ENCODE measurements at regions not wholly inside any gene's neighbourhood (a gene's known extent, or its start where the extent isn't known, plus 50 kb on each side); places are given as distances from the start of the nearest gene placed in this dataset.

DNA sequence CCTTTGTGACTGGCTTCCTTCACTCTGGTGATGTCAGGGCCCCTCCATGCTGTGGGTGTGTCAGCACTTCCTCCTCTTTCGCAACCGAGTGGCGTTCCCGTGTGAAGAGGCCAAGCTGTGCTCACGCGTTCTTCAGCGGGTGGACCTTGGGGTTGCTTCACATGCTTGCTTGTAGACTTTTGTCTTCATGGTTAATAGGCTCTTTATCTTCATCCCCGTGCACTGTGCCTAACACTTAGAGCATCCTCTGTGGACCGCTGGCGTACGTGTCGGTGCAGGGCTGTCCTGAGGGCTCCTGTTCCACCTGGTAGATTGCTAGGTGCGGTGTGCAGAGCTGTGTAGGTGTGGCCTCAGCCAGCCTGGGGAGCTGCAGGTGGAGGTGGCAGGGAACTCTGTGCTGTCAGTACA, 182.3 kb downstream of the OR4M2 start:
- no peak for TF ChIP-seq ZNF549 (tag by site-specific recombination; IDR thresholded peaks at IDR 0.05)
- TF ChIP-seq TCF7L2 (IDR thresholded peaks at IDR 0.05; ENCODE audit: borderline replicate concordance, low read depth, low read length): no peak
- TF ChIP-seq, protein P1, sequence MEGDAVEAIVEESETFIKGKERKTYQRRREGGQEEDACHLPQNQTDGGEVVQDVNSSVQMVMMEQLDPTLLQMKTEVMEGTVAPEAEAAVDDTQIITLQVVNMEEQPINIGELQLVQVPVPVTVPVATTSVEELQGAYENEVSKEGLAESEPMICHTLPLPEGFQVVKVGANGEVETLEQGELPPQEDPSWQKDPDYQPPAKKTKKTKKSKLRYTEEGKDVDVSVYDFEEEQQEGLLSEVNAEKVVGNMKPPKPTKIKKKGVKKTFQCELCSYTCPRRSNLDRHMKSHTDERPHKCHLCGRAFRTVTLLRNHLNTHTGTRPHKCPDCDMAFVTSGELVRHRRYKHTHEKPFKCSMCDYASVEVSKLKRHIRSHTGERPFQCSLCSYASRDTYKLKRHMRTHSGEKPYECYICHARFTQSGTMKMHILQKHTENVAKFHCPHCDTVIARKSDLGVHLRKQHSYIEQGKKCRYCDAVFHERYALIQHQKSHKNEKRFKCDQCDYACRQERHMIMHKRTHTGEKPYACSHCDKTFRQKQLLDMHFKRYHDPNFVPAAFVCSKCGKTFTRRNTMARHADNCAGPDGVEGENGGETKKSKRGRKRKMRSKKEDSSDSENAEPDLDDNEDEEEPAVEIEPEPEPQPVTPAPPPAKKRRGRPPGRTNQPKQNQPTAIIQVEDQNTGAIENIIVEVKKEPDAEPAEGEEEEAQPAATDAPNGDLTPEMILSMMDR (tag by site-specific recombination; IDR thresholded peaks at IDR 0.05): no peak
- no peak for TF ChIP-seq ZNF654 (tag by site-specific recombination; IDR thresholded peaks at IDR 0.05; ENCODE audit: low read depth)
- no peak for TF ChIP-seq MYNN (tag by site-specific recombination; IDR thresholded peaks at IDR 0.05; ENCODE audit: borderline replicate concordance)
- TF ChIP-seq ZNF473 (tag by site-specific recombination; IDR thresholded peaks at IDR 0.05): no peak
- no peak for TF ChIP-seq ZNF510 (tag by site-specific recombination; IDR thresholded peaks at IDR 0.05; ENCODE audit: insufficient replicate concordance)
- no peak for TF ChIP-seq SP2 (tag by site-specific recombination; IDR thresholded peaks at IDR 0.05)
- no peak for TF ChIP-seq HOXA7 (CRISPR knock-in tag; IDR thresholded peaks at IDR 0.05; ENCODE audit: borderline replicate concordance)
- TF ChIP-seq ZNF132 (tag by site-specific recombination; IDR thresholded peaks at IDR 0.05; ENCODE audit: borderline replicate concordance): no peak
- TF ChIP-seq ZNF530 (tag by site-specific recombination; IDR thresholded peaks at IDR 0.05; ENCODE audit: low read depth): no peak
- no peak for TF ChIP-seq ZNF311 (tag by site-specific recombination; IDR thresholded peaks at IDR 0.05; ENCODE audit: borderline replicate concordance)
- TF ChIP-seq, protein P2, sequence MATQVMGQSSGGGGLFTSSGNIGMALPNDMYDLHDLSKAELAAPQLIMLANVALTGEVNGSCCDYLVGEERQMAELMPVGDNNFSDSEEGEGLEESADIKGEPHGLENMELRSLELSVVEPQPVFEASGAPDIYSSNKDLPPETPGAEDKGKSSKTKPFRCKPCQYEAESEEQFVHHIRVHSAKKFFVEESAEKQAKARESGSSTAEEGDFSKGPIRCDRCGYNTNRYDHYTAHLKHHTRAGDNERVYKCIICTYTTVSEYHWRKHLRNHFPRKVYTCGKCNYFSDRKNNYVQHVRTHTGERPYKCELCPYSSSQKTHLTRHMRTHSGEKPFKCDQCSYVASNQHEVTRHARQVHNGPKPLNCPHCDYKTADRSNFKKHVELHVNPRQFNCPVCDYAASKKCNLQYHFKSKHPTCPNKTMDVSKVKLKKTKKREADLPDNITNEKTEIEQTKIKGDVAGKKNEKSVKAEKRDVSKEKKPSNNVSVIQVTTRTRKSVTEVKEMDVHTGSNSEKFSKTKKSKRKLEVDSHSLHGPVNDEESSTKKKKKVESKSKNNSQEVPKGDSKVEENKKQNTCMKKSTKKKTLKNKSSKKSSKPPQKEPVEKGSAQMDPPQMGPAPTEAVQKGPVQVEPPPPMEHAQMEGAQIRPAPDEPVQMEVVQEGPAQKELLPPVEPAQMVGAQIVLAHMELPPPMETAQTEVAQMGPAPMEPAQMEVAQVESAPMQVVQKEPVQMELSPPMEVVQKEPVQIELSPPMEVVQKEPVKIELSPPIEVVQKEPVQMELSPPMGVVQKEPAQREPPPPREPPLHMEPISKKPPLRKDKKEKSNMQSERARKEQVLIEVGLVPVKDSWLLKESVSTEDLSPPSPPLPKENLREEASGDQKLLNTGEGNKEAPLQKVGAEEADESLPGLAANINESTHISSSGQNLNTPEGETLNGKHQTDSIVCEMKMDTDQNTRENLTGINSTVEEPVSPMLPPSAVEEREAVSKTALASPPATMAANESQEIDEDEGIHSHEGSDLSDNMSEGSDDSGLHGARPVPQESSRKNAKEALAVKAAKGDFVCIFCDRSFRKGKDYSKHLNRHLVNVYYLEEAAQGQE (tag by site-specific recombination; IDR thresholded peaks at IDR 0.05): no peak
